ENCODE measurements at regions not wholly inside any gene's neighbourhood (a gene's known extent, or its start where the extent isn't known, plus 50 kb on each side); places are given as distances from the start of the nearest gene placed in this dataset.
"Not testable (repeated sequence)": the region's sequence is repeated elsewhere in the genome, so short reads cannot be mapped to it uniquely, and the experiment has no call there.

DNA sequence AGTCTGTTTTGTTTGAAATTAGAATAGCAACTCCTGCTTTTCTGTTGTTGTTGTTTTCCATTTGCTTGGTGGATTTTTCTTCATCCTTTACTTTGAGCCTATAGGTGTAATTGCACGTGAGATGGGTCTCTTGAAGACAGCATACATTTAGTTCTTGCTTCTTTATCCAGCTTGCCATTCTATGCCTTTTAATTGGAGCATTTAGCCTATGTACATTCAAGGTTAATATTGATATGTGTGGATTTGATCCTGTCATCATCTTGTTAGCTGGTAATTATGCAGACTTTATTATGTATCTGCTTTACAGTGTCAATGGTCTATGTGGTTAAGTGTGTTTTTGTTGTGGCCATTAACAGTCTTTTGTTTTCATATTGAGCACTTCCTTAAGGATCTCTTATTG lies 708.9 kb upstream of the ANKRD30A start:
- WGBS, 2 donors = 33 to 35% methylated on average over 1 of the region's 1 CpG
- DNase-seq = no peak
- Histone ChIP-seq H3K36me3 (ENCODE audit: low read depth, missing control alignments) (no peaks in the 10 kb centered on the region), H3K4me1 (no peaks in the 10 kb centered on the region), H3K27me3 (no peaks in the 10 kb centered on the region), H3K27ac (no peak overlapping the region), H3K4me3 (no peak overlapping the region), H3K9me3 (no peaks in the 10 kb centered on the region)
- TF ChIP-seq, protein P1, sequence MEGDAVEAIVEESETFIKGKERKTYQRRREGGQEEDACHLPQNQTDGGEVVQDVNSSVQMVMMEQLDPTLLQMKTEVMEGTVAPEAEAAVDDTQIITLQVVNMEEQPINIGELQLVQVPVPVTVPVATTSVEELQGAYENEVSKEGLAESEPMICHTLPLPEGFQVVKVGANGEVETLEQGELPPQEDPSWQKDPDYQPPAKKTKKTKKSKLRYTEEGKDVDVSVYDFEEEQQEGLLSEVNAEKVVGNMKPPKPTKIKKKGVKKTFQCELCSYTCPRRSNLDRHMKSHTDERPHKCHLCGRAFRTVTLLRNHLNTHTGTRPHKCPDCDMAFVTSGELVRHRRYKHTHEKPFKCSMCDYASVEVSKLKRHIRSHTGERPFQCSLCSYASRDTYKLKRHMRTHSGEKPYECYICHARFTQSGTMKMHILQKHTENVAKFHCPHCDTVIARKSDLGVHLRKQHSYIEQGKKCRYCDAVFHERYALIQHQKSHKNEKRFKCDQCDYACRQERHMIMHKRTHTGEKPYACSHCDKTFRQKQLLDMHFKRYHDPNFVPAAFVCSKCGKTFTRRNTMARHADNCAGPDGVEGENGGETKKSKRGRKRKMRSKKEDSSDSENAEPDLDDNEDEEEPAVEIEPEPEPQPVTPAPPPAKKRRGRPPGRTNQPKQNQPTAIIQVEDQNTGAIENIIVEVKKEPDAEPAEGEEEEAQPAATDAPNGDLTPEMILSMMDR (IDR thresholded peaks at IDR 0.05) = no peak
- no peak for TF ChIP-seq POLR2A (IDR thresholded peaks at IDR 0.05)
- intact Hi-C loops (cut with DNase I; ENCODE audit: low total_unique reads) = no loop called here

DNA sequence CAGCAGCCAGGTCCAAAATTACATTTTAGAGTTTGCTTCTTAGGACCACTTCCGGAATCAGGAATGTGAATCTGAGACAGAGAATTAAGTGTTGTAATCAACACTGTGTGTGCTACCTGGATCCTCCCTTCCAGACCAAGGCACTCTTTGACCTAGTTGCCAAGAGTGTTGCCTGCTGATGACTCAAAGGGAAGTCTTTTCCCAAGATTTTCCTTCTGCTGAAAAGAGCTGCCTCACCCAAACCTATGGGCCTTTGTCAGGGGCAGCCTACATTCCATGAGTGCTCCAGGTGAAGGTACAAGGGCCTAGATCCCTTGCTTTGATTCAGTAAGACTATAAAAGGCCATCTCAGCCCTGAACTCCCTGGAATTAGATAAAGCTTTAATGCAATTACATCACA lies 712.5 kb upstream of the ANKRD30A start:
- intact Hi-C loops (cut with DNase I; ENCODE audit: low total_unique reads) = no loop called here
- no peaks in the 10 kb centered on the region for H3K9me3 ChIP-seq
- no peak overlapping the region for H3K4me3 ChIP-seq
- WGBS, 2 donors = 80 to 95% methylated on average over 1 of the region's 1 CpG
- no peaks in the 10 kb centered on the region for H3K27me3 ChIP-seq
- TF ChIP-seq, protein P1 (IDR thresholded peaks at IDR 0.05) = no peak
- no peak for TF ChIP-seq POLR2A (IDR thresholded peaks at IDR 0.05)
- no peaks in the 10 kb centered on the region for H3K36me3 ChIP-seq (ENCODE audit: low read depth, missing control alignments)
- H3K4me1 ChIP-seq = no peaks in the 10 kb centered on the region
- H3K27ac ChIP-seq = no peak overlapping the region
- DNase-seq = no peak

DNA sequence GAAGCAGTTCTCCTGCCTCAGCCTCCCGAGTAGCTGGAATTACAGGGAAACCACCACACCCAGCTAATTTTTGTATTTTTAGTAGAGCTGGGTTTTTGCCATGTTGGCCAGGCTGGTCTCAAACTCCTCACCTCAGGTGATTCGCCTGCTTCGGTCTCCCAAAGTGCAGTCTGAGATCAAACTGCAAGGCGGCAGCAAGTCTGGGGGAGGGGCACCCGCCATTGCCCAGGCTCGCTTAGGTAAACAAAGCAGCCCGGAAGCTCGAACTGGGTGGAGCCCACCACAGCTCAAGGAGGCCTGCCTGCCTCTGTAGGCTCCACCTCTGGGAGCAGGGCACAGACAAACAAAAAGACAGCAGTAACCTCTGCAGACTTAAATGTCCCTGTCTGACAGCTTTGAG lies 725.2 kb upstream of the ANKRD30A start:
- H3K36me3 ChIP-seq (ENCODE audit: low read depth, missing control alignments); intact Hi-C loops (cut with DNase I; ENCODE audit: low total_unique reads): not testable (repeated sequence)
- 95% methylated on average over 4 to 8 of the region's 8 CpGs for WGBS, 2 donors

DNA sequence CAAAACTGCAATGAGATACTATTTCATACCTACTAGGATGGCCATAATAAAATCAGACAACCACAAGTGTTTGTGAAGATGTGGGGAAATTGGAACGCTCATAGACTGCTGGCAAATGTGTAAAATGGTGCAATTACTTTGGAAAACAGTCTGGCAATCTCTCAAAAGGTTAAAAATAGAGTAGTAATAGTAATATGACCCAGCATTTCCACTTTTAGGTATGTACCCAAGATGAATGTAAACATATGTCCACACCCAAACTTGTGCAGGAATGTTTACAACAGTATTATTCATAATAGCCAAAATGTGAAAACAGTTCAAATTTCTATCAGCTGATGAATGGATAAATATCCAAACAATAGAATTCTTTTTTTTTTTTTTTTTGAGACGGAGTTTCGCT lies 731.6 kb upstream of the ANKRD30A start:
- Histone ChIP-seq H3K27me3 (no peaks in the 10 kb centered on the region), H3K4me3 (no peak overlapping the region), H3K36me3 (ENCODE audit: low read depth, missing control alignments) (no peaks in the 10 kb centered on the region), H3K27ac (no peak overlapping the region), H3K4me1 (no peaks in the 10 kb centered on the region), H3K9me3 (no peaks in the 10 kb centered on the region)
- intact Hi-C loops (cut with DNase I; ENCODE audit: low total_unique reads) = no loop called here
- DNase-seq = no peak
- TF ChIP-seq, protein P1 (IDR thresholded peaks at IDR 0.05) = no peak
- TF ChIP-seq POLR2A (IDR thresholded peaks at IDR 0.05) = no peak
- 95 to 97% methylated on average over 3 of the region's 3 CpGs for WGBS, 2 donors

More for the DNA sequence above, 725.2 kb upstream of the ANKRD30A start:
- H3K27me3 ChIP-seq, DNase-seq, H3K4me3 ChIP-seq, H3K4me1 ChIP-seq, H3K9me3 ChIP-seq, H3K27ac ChIP-seq: not testable (repeated sequence)

DNA sequence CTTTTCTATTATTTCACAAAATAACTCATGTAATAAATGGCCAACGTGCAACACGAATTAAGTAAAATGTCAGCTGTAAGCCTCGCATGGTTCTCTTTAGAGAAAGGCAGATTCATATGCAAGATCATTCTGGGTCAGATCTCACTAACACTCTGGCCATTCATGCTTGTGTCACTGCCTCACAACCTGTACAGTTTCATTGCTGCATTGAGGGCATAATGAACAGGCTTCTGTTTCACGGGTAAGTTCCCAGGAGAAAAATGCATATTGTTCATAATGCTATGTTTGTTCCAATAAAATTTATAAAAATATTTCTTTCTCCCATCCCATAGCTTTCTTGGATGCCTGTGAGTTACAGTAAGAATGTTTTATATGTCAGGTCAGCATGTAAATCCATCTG lies 734.0 kb upstream of the ANKRD30A start:
- DNase-seq = no peak
- intact Hi-C loops (cut with DNase I; ENCODE audit: low total_unique reads) = no loop called here
- H3K27me3 ChIP-seq = no peaks in the 10 kb centered on the region
- no peaks in the 10 kb centered on the region for H3K4me1 ChIP-seq
- TF ChIP-seq, protein P1 (IDR thresholded peaks at IDR 0.05) = no peak
- no peak for TF ChIP-seq POLR2A (IDR thresholded peaks at IDR 0.05)
- no peak overlapping the region for H3K27ac ChIP-seq
- H3K4me3 ChIP-seq = no peak overlapping the region
- H3K9me3 ChIP-seq = no peaks in the 10 kb centered on the region
- no peaks in the 10 kb centered on the region for H3K36me3 ChIP-seq (ENCODE audit: low read depth, missing control alignments)
- 89 to 92% methylated on average over 4 of the region's 4 CpGs for WGBS, 2 donors
